GM12892 (cell line): ENCODE measurements at regions not wholly inside any gene's neighbourhood (a gene's known extent, or its start where the extent isn't known, plus 50 kb on each side); places are given as distances from the start of the nearest gene placed in this dataset.
"Not testable (repeated sequence)": the region's sequence is repeated elsewhere in the genome, so short reads cannot be mapped to it uniquely, and the experiment has no call there.

Source experiments
- DNase-seq: peaks from one replicate; pipeline ENCODE4 v3.0.0; 2011; ENCODE audit not compliant: insufficient read length
- FAIRE-seq: peaks from 2 replicates; lab custom pipeline; 2011; peaks lifted over from hg19 to GRCh38; lab: Jason Lieb, UNC
- POLR2A ChIP-seq: IDR thresholded peaks from 2 replicates; pipeline ENCODE4 v1.6.1; 2011; ENCODE audit warnings: low read depth, low read length, control low read depth
- POLR2AphosphoS5 ChIP-seq: IDR thresholded peaks from 2 replicates; pipeline ENCODE4 v1.6.1; 2011; ENCODE audit warnings: low read depth, low read length, control low read depth
- TAF1 ChIP-seq: IDR thresholded peaks from 2 replicates; pipeline ENCODE4 v1.6.1; 2011; ENCODE audit warnings: low read depth, mild to moderate bottlenecking, control low read depth, low read length, borderline replicate concordance

GRCh38 chr7:131826960-131827359, 270.5 kb upstream of the PODXL start:
- FAIRE-seq (no peak), DNase-seq (no peak)
- TF ChIP-seq POLR2AphosphoS5, result no peak
- TF ChIP-seq POLR2A, result no peak
- no peak for TF ChIP-seq TAF1

- DNase-seq, result not testable (repeated sequence)
Observed at GRCh38 chr7:131823961-131824440, 267.6 kb upstream of the PODXL start.

GRCh38 chr7:131819891-131820290, 263.5 kb upstream of the PODXL start:
- FAIRE-seq (no peak), DNase-seq (no peak)
- TF ChIP-seq POLR2AphosphoS5, result no peak
- TF ChIP-seq POLR2A, result no peak

More at GRCh38 chr7:131823961-131824440, 267.6 kb upstream of the PODXL start:
- FAIRE-seq, result not testable (repeated sequence)

GRCh38 chr7:131816391-131817007, 260.1 kb upstream of the PODXL start:
- no peak for DNase-seq
- FAIRE-seq, result no peak
- TF ChIP-seq TAF1 (no peak), POLR2A (no peak), POLR2AphosphoS5 (no peak)

- DNase-seq (no peak), FAIRE-seq (no peak)
- TF ChIP-seq POLR2AphosphoS5 (no peak), POLR2A (no peak), TAF1 (no peak)
Observed at GRCh38 chr7:131808736-131809135, 252.3 kb upstream of the PODXL start.

- not testable (repeated sequence) for FAIRE-seq, DNase-seq
Observed at GRCh38 chr7:131808156-131808555, 251.7 kb upstream of the PODXL start.

GRCh38 chr7:131803816-131804215, 247.4 kb upstream of the PODXL start:
- TF ChIP-seq TAF1, result no peak
- TF ChIP-seq POLR2A, result no peak
- TF ChIP-seq POLR2AphosphoS5, result no peak

GRCh38 chr7:131802195-131802864, 245.9 kb upstream of the PODXL start:
- DNase-seq (no peak), FAIRE-seq (no peak)
- TF ChIP-seq POLR2A (no peak), POLR2AphosphoS5 (no peak), TAF1 (no peak)

More at GRCh38 chr7:131803816-131804215, 247.4 kb upstream of the PODXL start:
- no peak for DNase-seq
- no peak for FAIRE-seq

GRCh38 chr7:131800531-131800930, 244.1 kb upstream of the PODXL start:
- DNase-seq, result no peak
- no peak for FAIRE-seq
- TF ChIP-seq POLR2AphosphoS5 (no peak), TAF1 (no peak), POLR2A (no peak)

- DNase-seq, result no peak
- TF ChIP-seq POLR2A (no peak), POLR2AphosphoS5 (no peak), TAF1 (no peak)
- no peak for FAIRE-seq
Observed at GRCh38 chr7:131800008-131800407, 243.6 kb upstream of the PODXL start.

GRCh38 chr7:131797841-131798240, 241.4 kb upstream of the PODXL start:
- TF ChIP-seq POLR2AphosphoS5, result no peak
- TF ChIP-seq TAF1, result no peak
- no peak for TF ChIP-seq POLR2A
- DNase-seq (no peak), FAIRE-seq (no peak)

- TF ChIP-seq TAF1, result no peak
- DNase-seq (no peak), FAIRE-seq (no peak)
Observed at GRCh38 chr7:131795400-131795799, 239.0 kb upstream of the PODXL start.
